Skeletal muscle tissue (tissue), 3 donors: ENCODE measurements at regions not wholly inside any gene's neighbourhood (a gene's known extent, or its start where the extent isn't known, plus 50 kb on each side); places are given as distances from the start of the nearest gene placed in this dataset.

ENCODE experiments used
- H3K27ac ChIP-seq: one replicate; pipeline ENCODE4 v1.7.0; 2013; ENCODE audit warnings: mild to moderate bottlenecking, low read depth, low read length, inconsistent platforms
- H3K27me3 ChIP-seq, 3 donors: one replicate each; pipeline ENCODE4 v1.7.0; 2013; ENCODE audit warnings: low read length in 3 of 3; ENCODE audit not compliant: control insufficient read depth in 3 of 3, insufficient read depth in 3 of 3
- H3K36me3 ChIP-seq, 3 donors: one replicate each; pipeline ENCODE4 v1.7.0; 2013; ENCODE audit warnings: low read length in 3 of 3; ENCODE audit not compliant: control insufficient read depth in 3 of 3, insufficient read depth in 3 of 3
- H3K4me1 ChIP-seq, 3 donors: one replicate each; pipeline ENCODE4 v1.7.0; 2013; ENCODE audit warnings: low read length in 3 of 3, mild to moderate bottlenecking in 3 of 3; ENCODE audit not compliant: control insufficient read depth in 3 of 3, insufficient read depth in 3 of 3
- H3K4me3 ChIP-seq, 3 donors: one replicate each; pipeline ENCODE4 v1.7.0; 2013; ENCODE audit warnings: low read length in 3 of 3
- H3K9ac ChIP-seq, 3 donors: one replicate each; pipeline ENCODE4 v1.7.0; 2013; ENCODE audit warnings: low read length in 3 of 3, mild to moderate bottlenecking in 3 of 3, moderate library complexity in 2 of 3, low read depth in 1 of 3
- H3K9me3 ChIP-seq, 3 donors: one replicate each; pipeline ENCODE4 v1.7.0; 2013; ENCODE audit warnings: low read length in 3 of 3; ENCODE audit not compliant: control insufficient read depth in 3 of 3
- donor health status: Osteomylitis.

DNA sequence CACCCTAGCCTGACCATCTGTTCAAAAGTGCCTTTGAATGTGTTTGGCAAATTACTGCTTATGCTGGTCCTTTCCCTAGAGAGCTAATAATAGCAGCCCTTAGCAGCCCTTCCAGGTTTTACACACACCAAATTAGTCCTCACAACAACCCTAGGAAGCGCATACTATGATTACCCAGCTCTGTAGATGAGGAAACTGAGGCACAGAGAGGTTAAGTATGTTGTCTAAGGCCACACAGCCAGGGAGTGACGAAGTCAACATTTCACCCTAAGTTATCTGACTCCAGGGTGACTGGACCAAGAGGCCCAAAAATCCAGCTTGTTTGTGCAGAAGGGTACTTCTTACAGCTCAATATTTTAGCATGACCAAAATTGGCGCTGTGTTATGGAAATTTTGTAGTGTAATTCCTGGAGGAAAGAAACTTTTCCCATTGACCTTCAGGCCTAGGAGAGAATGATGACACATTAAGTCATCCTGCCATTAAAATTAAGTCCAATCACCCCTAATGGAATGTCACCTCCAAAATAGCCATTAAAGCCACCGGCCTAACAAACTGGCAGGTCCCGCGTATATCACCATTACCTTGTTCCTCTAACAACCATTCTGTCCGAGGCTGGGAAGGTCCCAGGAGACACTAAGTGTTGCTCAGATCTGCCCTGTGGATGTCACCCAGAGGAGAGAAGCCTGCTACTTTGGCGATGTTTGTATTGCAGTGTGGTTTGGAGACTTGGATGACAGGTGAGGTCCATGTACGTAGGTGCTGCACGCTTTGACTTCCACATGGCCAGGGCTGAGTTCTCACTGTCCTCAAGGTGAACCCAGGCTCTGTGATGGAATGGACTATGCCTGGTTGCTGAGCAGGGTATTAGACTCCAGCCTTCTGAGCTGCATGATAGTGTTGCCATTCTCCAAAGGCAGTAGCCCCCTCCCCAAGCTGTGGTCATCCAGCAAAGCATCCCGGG, 258.3 kb downstream of the TOMM20 start:
- no peaks in the 10 kb centered on the region for H3K36me3 ChIP-seq
- H3K27me3 ChIP-seq: no peaks in the 10 kb centered on the region
- H3K9me3 ChIP-seq: peaks cover 0 to 2% (median 0%) of the 10 kb centered on the region in 3 donors
- peak overlapping the region; percentile 25 for H3K27ac ChIP-seq
- peak overlapping the region in 1 of 3 donors; percentile 50 for H3K9ac ChIP-seq
- H3K4me1 ChIP-seq: peaks cover 25 to 46% (median 39%) of the 10 kb centered on the region in 3 donors
- no peak overlapping the region for H3K4me3 ChIP-seq

DNA sequence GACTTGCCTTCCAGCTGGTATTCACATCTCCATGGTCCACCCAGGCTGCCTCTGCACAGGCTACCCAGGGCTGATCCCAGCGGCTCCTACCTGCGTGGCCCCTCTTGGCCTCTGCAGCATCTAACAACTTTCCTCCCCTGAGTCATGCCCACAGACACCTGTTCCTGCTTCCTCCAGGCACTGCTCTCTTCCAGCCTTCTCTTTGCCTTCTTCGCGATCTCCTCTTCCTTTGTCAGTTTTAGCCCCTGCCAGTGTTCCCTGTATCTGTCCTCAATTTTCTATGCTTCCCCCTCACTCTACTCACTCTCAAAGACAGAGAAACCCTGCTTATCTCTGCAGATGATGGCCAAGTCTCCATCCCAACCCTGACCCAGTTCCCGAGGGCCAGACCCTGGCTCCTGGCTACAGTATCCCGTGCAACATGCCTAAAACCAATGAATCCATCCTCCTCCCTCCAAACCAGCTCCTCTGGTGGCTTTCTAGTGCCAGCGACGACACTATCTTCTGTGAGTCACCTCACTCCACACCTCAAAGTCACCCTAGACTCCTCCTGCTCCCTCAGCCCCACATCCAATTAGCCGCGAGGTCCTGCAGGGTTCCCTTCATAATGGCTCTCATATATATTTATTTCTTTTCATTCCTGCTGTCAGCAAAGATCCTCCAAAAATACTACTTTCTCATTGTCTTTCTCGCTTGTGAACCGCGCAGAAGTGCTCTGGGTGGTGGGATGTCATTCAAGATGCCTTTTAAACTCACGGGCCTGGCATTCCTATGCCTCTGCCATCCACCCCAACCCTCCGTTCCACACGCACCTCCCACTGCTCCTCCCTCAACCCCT, 259.2 kb downstream of the TOMM20 start:
- Histone ChIP-seq H3K27ac (peak overlapping the region; percentile 1), H3K36me3 (no peaks in the 10 kb centered on the region), H3K4me1 (peaks cover 23 to 41% (median 36%) of the 10 kb centered on the region in 3 donors), H3K4me3 (no peak overlapping the region), H3K27me3 (no peaks in the 10 kb centered on the region), H3K9me3 (peaks cover 0 to 2% (median 0%) of the 10 kb centered on the region in 3 donors), H3K9ac (peak overlapping the region in 1 of 3 donors; percentile 45)

DNA sequence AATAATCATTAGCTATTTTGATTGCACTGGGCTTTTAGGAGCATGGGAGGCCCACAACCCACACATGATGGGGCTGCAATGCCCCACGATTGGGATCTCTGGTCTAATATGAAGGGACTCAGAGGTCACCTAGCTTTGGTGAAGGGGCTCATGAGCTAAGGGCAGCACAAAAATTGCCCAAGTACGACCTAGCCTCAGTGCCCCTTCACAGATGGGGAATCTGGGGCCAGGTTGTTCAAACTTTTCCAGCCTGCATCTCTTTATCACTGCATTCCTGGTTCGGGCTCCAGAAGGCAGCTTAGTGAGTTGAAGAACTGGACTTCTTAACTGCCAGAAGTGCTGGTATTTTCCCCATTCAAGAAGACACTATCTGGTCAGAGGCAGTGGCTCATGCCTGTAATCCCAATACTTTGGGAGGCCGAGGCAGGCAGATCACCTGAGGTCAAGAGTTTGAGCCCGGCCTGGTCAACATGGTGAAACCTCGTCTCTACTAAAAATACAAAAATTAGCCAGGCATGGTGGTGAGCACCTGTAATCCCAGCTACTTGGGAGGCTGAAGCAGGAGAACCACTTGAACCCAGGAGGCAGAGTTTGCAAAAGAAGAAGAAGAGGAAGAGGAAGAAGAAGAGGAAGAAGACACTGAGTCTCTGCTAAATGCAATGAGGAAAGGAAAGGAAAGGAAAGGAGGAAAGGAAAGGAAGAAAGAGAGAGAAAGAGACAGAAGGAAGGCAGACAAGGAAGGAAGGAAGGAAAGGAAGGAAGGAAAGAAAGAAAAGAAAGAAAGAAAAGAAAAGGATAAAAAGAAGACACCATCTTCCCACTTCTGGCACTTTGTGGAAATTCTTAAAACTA, 258.5 kb upstream of the IRF2BP2 start:
- H3K27ac ChIP-seq: peak overlapping the region; percentile 67

DNA sequence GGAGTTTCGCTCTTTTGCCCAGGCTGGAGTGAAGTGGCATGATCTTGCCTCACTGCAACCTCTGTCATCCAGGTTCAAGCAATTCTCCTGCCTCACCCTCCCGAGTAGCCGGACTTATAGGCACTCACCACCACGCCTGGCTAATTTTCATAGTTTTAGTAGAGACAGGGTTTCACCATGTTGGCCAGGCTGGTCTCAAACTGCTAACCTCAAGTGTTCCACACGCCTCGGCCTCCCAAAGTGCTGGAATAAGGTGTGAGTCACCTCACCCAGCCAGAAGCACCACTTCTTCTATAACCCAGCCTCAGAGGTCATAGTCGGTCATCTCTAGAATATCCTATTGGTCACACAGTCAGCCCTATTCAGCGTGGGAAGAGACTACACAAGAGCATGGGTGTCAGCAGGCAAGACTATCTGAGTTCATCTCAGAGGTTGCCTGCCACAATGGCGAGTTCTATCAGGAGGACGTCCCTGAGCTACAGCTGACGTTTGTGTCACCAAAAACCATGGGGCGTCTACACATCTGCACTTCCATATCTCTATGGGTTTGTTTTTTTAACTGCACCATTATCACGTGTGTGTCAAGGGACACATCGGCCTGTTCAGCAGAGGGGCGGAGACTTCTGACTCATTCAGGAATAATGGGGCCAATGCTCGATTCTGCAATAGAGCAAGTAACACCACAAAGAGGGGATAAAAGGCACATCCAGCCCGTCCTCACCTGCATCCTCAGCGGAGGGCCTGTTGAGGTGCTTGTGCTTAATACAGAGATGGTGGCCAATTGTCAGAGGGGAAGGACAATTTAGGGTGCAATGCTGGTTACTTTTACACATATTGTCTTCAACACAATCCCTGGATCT, 256.3 kb upstream of the IRF2BP2 start:
- Histone ChIP-seq H3K9me3 (peaks cover 0 to 2% (median 0%) of the 10 kb centered on the region in 3 donors), H3K4me1 (peaks cover 41 to 60% (median 52%) of the 10 kb centered on the region in 3 donors), H3K27ac (peak overlapping the region; percentile 67)

More for the DNA sequence above, 258.5 kb upstream of the IRF2BP2 start:
- peaks cover 0 to 2% (median 0%) of the 10 kb centered on the region in 3 donors for H3K9me3 ChIP-seq
- H3K9ac ChIP-seq: no peak overlapping the region
- H3K27me3 ChIP-seq: no peaks in the 10 kb centered on the region
- no peak overlapping the region for H3K4me3 ChIP-seq
- peaks cover 28 to 48% (median 39%) of the 10 kb centered on the region in 3 donors for H3K4me1 ChIP-seq
- H3K36me3 ChIP-seq: no peaks in the 10 kb centered on the region

DNA sequence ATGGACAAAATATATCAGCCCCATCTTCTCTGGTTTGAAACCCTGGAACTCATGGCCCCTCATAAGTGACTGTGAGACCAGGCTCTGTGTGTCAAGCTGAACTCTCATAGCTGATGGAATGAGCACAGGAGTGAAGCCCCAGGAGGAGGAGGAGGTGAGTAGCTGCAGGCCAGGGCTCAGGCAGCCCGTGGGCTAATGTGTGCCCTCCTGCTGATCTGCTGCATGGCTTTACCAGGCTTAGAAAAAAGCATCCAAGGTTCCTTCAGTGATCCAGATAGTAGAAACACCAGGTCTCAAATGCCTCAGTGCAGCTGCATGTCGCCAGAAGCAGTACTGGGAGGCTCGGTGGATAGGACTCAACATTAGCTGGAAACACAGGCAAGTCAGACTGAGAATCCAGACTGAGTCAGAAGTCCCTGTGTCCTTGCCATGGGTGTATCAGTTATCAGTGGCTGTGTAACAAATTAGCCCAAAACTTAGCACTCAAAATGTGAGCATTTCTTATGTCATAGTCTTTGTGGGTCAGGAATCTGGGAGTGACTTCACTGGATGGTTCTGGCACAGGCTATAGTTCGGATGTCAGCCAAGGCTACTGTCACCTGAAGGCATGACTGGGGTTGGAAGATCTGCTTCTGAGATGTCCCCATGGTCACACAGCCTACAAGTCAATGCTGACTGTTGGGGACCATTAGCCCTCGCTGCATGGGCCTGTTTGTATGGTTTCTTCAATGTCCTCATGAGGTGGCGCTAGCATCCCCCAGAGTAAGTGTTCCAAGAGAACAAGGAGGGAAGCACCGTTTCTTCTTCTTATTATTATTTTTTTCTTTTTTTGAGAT, 255.4 kb upstream of the IRF2BP2 start:
- Histone ChIP-seq H3K36me3 (no peaks in the 10 kb centered on the region), H3K27ac (no peak overlapping the region)

More for the DNA sequence above, 256.3 kb upstream of the IRF2BP2 start:
- Histone ChIP-seq H3K4me3 (peak overlapping the region in 1 of 3 donors; percentile 2), H3K36me3 (no peaks in the 10 kb centered on the region), H3K9ac (no peak overlapping the region), H3K27me3 (no peaks in the 10 kb centered on the region)

DNA sequence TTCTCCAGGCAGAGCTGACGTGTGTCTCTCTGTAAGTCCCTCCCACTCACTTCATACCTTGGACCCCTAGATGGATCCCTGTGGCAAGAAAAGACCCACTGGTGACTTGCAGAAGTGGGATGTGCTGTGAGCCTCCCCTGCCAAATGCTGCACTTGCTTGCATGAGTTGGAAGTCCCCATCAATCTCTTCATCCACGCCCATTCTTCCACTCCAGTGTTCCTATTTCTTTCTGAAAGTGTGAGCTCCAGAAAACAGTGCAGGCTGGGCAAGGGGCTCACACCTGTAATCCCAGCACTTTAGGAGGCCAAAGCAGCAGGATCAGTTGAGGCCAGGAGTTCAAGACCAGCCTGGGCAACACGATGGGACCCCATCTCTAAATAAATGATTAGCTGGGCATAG, 254.1 kb upstream of the IRF2BP2 start:
- no peak overlapping the region for H3K9ac ChIP-seq
- H3K4me1 ChIP-seq: peaks cover 26 to 40% (median 32%) of the 10 kb centered on the region in 3 donors
- no peaks in the 10 kb centered on the region for H3K27me3 ChIP-seq
- no peak overlapping the region for H3K27ac ChIP-seq
- H3K9me3 ChIP-seq: peaks cover 0 to 2% (median 0%) of the 10 kb centered on the region in 3 donors
- H3K36me3 ChIP-seq: no peaks in the 10 kb centered on the region
- H3K4me3 ChIP-seq: no peak overlapping the region

More for the DNA sequence above, 255.4 kb upstream of the IRF2BP2 start:
- Histone ChIP-seq H3K4me1 (peaks cover 33 to 52% (median 43%) of the 10 kb centered on the region in 3 donors), H3K27me3 (no peaks in the 10 kb centered on the region), H3K9ac (no peak overlapping the region), H3K9me3 (peaks cover 0 to 2% (median 0%) of the 10 kb centered on the region in 3 donors), H3K4me3 (no peak overlapping the region)

DNA sequence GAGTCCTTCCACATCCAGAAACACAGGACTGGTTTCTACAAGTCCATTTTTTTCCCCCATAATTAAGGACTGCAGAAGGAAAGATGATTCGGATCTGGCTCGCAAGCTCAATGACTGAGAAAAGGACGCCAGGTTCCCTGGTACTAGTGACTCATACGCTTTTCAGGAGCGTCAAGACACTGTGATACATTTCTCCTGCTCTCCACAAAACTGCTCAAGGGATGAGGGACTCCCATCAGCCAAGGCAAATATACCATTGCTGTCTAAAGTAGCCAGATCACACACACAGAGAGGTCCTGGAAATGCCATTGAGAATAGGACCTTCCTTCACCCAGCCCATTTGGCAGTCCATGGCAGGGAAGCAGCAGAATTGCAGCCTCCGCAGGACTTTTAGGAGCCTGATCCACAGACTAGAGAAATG, 253.6 kb upstream of the IRF2BP2 start:
- Histone ChIP-seq H3K4me1 (peaks cover 26 to 39% (median 32%) of the 10 kb centered on the region in 3 donors), H3K9ac (peak overlapping the region in 1 of 3 donors; percentile 71), H3K36me3 (no peaks in the 10 kb centered on the region)

DNA sequence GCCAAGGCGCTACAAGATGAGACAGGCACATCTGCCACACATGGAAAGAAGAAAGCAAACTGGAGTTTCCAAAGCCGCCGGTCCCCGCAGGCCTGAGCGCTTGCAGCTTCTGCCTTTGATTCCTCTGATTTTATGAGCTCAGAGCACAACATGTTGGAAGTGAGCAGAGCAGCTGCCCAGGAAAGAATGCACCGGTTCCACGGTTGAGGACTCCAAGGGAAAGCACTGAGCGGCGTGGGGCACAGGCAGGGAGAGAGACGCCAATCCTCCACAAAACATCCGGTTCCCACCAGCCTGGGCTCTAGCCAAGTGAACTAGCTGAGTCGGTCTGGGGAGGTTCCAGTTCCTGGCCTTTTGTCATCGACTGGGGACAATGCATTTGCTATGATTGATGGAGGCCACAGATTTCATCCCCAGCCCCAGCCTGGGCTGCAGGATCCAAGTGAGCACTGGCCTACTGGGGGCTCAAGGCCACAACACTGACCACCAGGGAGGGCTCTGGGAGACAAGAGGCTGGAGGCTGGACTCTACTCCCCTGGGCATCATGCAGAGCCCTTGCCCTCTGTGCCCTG, 253.1 kb upstream of the IRF2BP2 start:
- peak overlapping the region; percentile 67 for H3K27ac ChIP-seq
- peak overlapping the region in 2 of 3 donors; percentile 66 to 71 for H3K9ac ChIP-seq
- H3K36me3 ChIP-seq: no peaks in the 10 kb centered on the region
- peaks cover 0 to 2% (median 0%) of the 10 kb centered on the region in 3 donors for H3K9me3 ChIP-seq
- peak overlapping the region; percentile 27 to 49 (median 37) for H3K4me3 ChIP-seq
- H3K4me1 ChIP-seq: peaks cover 26 to 37% (median 32%) of the 10 kb centered on the region in 3 donors
- H3K27me3 ChIP-seq: no peaks in the 10 kb centered on the region

More for the DNA sequence above, 253.6 kb upstream of the IRF2BP2 start:
- H3K27ac ChIP-seq: peak overlapping the region; percentile 67
- H3K27me3 ChIP-seq: no peaks in the 10 kb centered on the region
- H3K9me3 ChIP-seq: peaks cover 0 to 2% (median 0%) of the 10 kb centered on the region in 3 donors
- H3K4me3 ChIP-seq: peak overlapping the region; percentile 27 to 49 (median 37)
